ENCODE measurements at regions not wholly inside any gene's neighbourhood (a gene's known extent, or its start where the extent isn't known, plus 50 kb on each side); places are given as distances from the start of the nearest gene placed in this dataset.

GRCh38 chr1:81325397-81325796, 475.3 kb upstream of the ADGRL2 start:
- no peak overlapping the region for H3K9ac ChIP-seq (ENCODE audit: insufficient read length, low read depth)
- no peaks in the 10 kb centered on the region for H3K27me3 ChIP-seq (ENCODE audit: insufficient read depth, insufficient read length)
- H3K36me3 ChIP-seq (ENCODE audit: insufficient read depth, insufficient read length, low read length), result no peaks in the 10 kb centered on the region
- no peak overlapping the region for H3K4me3 ChIP-seq (ENCODE audit: insufficient read length, low read depth)
- no peaks in the 10 kb centered on the region for H3K9me3 ChIP-seq (ENCODE audit: insufficient read depth, low read length)
- no peaks in the 10 kb centered on the region for H3K4me1 ChIP-seq (ENCODE audit: insufficient read depth, insufficient read length)
- TF ChIP-seq YY1 (IDR thresholded peaks at IDR 0.05; ENCODE audit: insufficient read depth, insufficient read length) (no peak), ZNF274 (IDR thresholded peaks at IDR 0.05; ENCODE audit: low read depth, low read length) (no peak), SUZ12 (IDR thresholded peaks at IDR 0.05; ENCODE audit: extremely low read depth, insufficient read depth, insufficient read length) (no peak)
- no peak for DNase-seq (ENCODE audit: low read depth, low spot score)

GRCh38 chr1:81323862-81324261, 476.9 kb upstream of the ADGRL2 start:
- Histone ChIP-seq H3K27me3 (ENCODE audit: insufficient read depth, insufficient read length) (no peaks in the 10 kb centered on the region), H3K36me3 (ENCODE audit: insufficient read depth, insufficient read length, low read length) (no peaks in the 10 kb centered on the region), H3K9ac (ENCODE audit: insufficient read length, low read depth) (no peak overlapping the region), H3K4me1 (ENCODE audit: insufficient read depth, insufficient read length) (no peaks in the 10 kb centered on the region), H3K9me3 (ENCODE audit: insufficient read depth, low read length) (no peaks in the 10 kb centered on the region), H3K4me3 (ENCODE audit: insufficient read length, low read depth) (no peak overlapping the region)
- DNase-seq (ENCODE audit: low read depth, low spot score), result no peak
- no peak for TF ChIP-seq SUZ12 (IDR thresholded peaks at IDR 0.05; ENCODE audit: extremely low read depth, insufficient read depth, insufficient read length)

GRCh38 chr1:81317191-81317590, 483.5 kb upstream of the ADGRL2 start:
- Histone ChIP-seq H3K4me1 (ENCODE audit: insufficient read depth, insufficient read length) (no peaks in the 10 kb centered on the region), H3K4me3 (ENCODE audit: insufficient read length, low read depth) (no peak overlapping the region), H3K27me3 (ENCODE audit: insufficient read depth, insufficient read length) (no peaks in the 10 kb centered on the region), H3K36me3 (ENCODE audit: insufficient read depth, insufficient read length, low read length) (no peaks in the 10 kb centered on the region), H3K9me3 (ENCODE audit: insufficient read depth, low read length) (no peaks in the 10 kb centered on the region), H3K9ac (ENCODE audit: insufficient read length, low read depth) (no peak overlapping the region)
- DNase-seq (ENCODE audit: low read depth, low spot score), result no peak
- no peak for TF ChIP-seq ZNF274 (IDR thresholded peaks at IDR 0.05; ENCODE audit: low read depth, low read length)
- no peak for TF ChIP-seq YY1 (IDR thresholded peaks at IDR 0.05; ENCODE audit: insufficient read depth, insufficient read length)
- no peak for TF ChIP-seq SUZ12 (IDR thresholded peaks at IDR 0.05; ENCODE audit: extremely low read depth, insufficient read depth, insufficient read length)

- Histone ChIP-seq H3K9ac (ENCODE audit: insufficient read length, low read depth) (no peak overlapping the region), H3K36me3 (ENCODE audit: insufficient read depth, insufficient read length, low read length) (no peaks in the 10 kb centered on the region), H3K4me1 (ENCODE audit: insufficient read depth, insufficient read length) (no peaks in the 10 kb centered on the region), H3K27me3 (ENCODE audit: insufficient read depth, insufficient read length) (no peaks in the 10 kb centered on the region), H3K4me3 (ENCODE audit: insufficient read length, low read depth) (no peak overlapping the region), H3K9me3 (ENCODE audit: insufficient read depth, low read length) (no peaks in the 10 kb centered on the region)
- TF ChIP-seq SUZ12 (IDR thresholded peaks at IDR 0.05; ENCODE audit: extremely low read depth, insufficient read depth, insufficient read length), result no peak
- TF ChIP-seq YY1 (IDR thresholded peaks at IDR 0.05; ENCODE audit: insufficient read depth, insufficient read length), result no peak
- no peak for TF ChIP-seq ZNF274 (IDR thresholded peaks at IDR 0.05; ENCODE audit: low read depth, low read length)
- no peak for DNase-seq (ENCODE audit: low read depth, low spot score)
Observed at GRCh38 chr1:81314513-81315233, 486.1 kb upstream of the ADGRL2 start.

GRCh38 chr1:81313289-81313688, 487.4 kb upstream of the ADGRL2 start:
- H3K9me3 ChIP-seq (ENCODE audit: insufficient read depth, low read length), result no peaks in the 10 kb centered on the region
- no peaks in the 10 kb centered on the region for H3K27me3 ChIP-seq (ENCODE audit: insufficient read depth, insufficient read length)
- no peak overlapping the region for H3K4me3 ChIP-seq (ENCODE audit: insufficient read length, low read depth)
- no peak overlapping the region for H3K9ac ChIP-seq (ENCODE audit: insufficient read length, low read depth)
- no peak for DNase-seq (ENCODE audit: low read depth, low spot score)
- TF ChIP-seq SUZ12 (IDR thresholded peaks at IDR 0.05; ENCODE audit: extremely low read depth, insufficient read depth, insufficient read length), result no peak
- no peak for TF ChIP-seq YY1 (IDR thresholded peaks at IDR 0.05; ENCODE audit: insufficient read depth, insufficient read length)
- TF ChIP-seq ZNF274 (IDR thresholded peaks at IDR 0.05; ENCODE audit: low read depth, low read length), result no peak
- no peaks in the 10 kb centered on the region for H3K36me3 ChIP-seq (ENCODE audit: insufficient read depth, insufficient read length, low read length)
- H3K4me1 ChIP-seq (ENCODE audit: insufficient read depth, insufficient read length), result no peaks in the 10 kb centered on the region

- Histone ChIP-seq H3K4me1 (ENCODE audit: insufficient read depth, insufficient read length) (no peaks in the 10 kb centered on the region), H3K36me3 (ENCODE audit: insufficient read depth, insufficient read length, low read length) (no peaks in the 10 kb centered on the region), H3K27me3 (ENCODE audit: insufficient read depth, insufficient read length) (no peaks in the 10 kb centered on the region), H3K9me3 (ENCODE audit: insufficient read depth, low read length) (no peaks in the 10 kb centered on the region), H3K4me3 (ENCODE audit: insufficient read length, low read depth) (no peak overlapping the region), H3K9ac (ENCODE audit: insufficient read length, low read depth) (no peak overlapping the region)
- peak; percentile 63 for DNase-seq (ENCODE audit: low read depth, low spot score)
- no peak for TF ChIP-seq YY1 (IDR thresholded peaks at IDR 0.05; ENCODE audit: insufficient read depth, insufficient read length)
- TF ChIP-seq SUZ12 (IDR thresholded peaks at IDR 0.05; ENCODE audit: extremely low read depth, insufficient read depth, insufficient read length), result no peak
- TF ChIP-seq ZNF274 (IDR thresholded peaks at IDR 0.05; ENCODE audit: low read depth, low read length), result no peak
Observed at GRCh38 chr1:81312272-81312754, 488.4 kb upstream of the ADGRL2 start.

- Histone ChIP-seq H3K9me3 (ENCODE audit: insufficient read depth, low read length) (no peaks in the 10 kb centered on the region), H3K27me3 (ENCODE audit: insufficient read depth, insufficient read length) (no peaks in the 10 kb centered on the region), H3K9ac (ENCODE audit: insufficient read length, low read depth) (no peak overlapping the region), H3K4me1 (ENCODE audit: insufficient read depth, insufficient read length) (no peaks in the 10 kb centered on the region), H3K36me3 (ENCODE audit: insufficient read depth, insufficient read length, low read length) (no peaks in the 10 kb centered on the region), H3K4me3 (ENCODE audit: insufficient read length, low read depth) (no peak overlapping the region)
- no peak for DNase-seq (ENCODE audit: low read depth, low spot score)
- TF ChIP-seq YY1 (IDR thresholded peaks at IDR 0.05; ENCODE audit: insufficient read depth, insufficient read length) (no peak), ZNF274 (IDR thresholded peaks at IDR 0.05; ENCODE audit: low read depth, low read length) (no peak), SUZ12 (IDR thresholded peaks at IDR 0.05; ENCODE audit: extremely low read depth, insufficient read depth, insufficient read length) (no peak)
Observed at GRCh38 chr1:81310250-81310649, 490.5 kb upstream of the ADGRL2 start.
